ENCODE measurements at regions not wholly inside any gene's neighbourhood (a gene's known extent, or its start where the extent isn't known, plus 50 kb on each side); places are given as distances from the start of the nearest gene placed in this dataset.

DNA sequence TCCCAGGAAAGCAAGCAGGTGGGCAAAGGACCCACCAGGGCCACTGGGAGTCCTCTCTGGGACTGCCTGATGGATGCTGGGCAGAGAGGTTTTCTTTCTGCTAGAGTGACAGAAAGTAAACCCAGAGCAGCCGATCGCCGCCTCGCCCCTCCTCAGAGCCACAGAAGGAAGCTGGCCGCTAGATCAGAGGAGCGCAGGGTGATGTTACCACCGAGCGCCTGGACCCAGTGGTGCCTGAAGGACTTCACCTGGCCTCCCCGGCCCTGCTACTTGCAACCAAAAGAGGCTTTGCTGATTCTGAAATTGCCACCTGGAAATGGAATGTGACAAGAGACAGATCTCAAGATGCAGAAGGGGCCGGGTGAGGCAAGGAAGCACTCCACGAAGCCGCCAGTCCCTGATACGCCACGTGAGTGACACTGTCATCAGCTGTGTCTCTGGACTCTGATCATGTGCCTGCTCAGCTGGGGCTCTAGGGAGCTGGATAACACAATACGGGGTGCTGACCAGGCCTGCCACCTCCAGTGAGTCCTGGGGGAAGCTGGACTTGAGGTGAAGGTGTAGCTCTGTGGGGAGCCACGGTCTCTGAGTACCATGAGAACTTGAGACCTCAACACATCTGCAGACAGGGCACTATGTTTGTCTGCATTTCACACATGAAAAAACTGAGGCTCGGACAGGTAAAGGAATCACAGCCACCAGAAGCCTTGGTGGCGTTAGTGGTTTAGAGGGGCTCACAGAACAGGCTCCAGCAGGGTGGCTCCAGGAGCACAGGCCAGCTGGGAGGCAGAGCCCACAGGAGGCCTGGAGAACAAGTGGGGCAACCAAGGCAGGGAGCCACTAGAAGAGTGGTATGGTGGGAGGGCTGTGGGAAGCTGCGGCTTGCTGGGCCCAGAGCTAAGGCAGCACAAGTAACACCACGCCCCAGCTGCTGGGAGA, 137.9 kb upstream of the PRR20G start:
- H3K27ac ChIP-seq, result no peak overlapping the region
- H3K36me3 ChIP-seq, result no peaks in the 10 kb centered on the region
- H3K4me3 ChIP-seq (ENCODE audit: low read depth in 1 of 2, low read length in 1 of 2), result no peak overlapping the region
- H3K4me1 ChIP-seq (ENCODE audit: control insufficient read depth in 1 of 2, insufficient read depth in 1 of 2, low read depth in 1 of 2, low read length in 1 of 2), result no peaks in the 10 kb centered on the region
- peaks cover 95% of the 10 kb centered on the region for H3K27me3 ChIP-seq
- no peaks in the 10 kb centered on the region for H3K9me3 ChIP-seq
- TF ChIP-seq CTCF (IDR thresholded peaks at IDR 0.05), result no peak

GRCh38 chr3:127424766-127425504, 137.1 kb upstream of the PRR20G start:
- H3K27ac ChIP-seq, result no peak overlapping the region
- no peaks in the 10 kb centered on the region for H3K4me1 ChIP-seq (ENCODE audit: control insufficient read depth in 1 of 2, insufficient read depth in 1 of 2, low read depth in 1 of 2, low read length in 1 of 2)
- H3K9me3 ChIP-seq, result no peaks in the 10 kb centered on the region
- peaks cover 96% of the 10 kb centered on the region for H3K27me3 ChIP-seq
- H3K36me3 ChIP-seq, result no peaks in the 10 kb centered on the region
- no peak for TF ChIP-seq CTCF (IDR thresholded peaks at IDR 0.05)
- H3K4me3 ChIP-seq (ENCODE audit: low read depth in 1 of 2, low read length in 1 of 2), result no peak overlapping the region

DNA sequence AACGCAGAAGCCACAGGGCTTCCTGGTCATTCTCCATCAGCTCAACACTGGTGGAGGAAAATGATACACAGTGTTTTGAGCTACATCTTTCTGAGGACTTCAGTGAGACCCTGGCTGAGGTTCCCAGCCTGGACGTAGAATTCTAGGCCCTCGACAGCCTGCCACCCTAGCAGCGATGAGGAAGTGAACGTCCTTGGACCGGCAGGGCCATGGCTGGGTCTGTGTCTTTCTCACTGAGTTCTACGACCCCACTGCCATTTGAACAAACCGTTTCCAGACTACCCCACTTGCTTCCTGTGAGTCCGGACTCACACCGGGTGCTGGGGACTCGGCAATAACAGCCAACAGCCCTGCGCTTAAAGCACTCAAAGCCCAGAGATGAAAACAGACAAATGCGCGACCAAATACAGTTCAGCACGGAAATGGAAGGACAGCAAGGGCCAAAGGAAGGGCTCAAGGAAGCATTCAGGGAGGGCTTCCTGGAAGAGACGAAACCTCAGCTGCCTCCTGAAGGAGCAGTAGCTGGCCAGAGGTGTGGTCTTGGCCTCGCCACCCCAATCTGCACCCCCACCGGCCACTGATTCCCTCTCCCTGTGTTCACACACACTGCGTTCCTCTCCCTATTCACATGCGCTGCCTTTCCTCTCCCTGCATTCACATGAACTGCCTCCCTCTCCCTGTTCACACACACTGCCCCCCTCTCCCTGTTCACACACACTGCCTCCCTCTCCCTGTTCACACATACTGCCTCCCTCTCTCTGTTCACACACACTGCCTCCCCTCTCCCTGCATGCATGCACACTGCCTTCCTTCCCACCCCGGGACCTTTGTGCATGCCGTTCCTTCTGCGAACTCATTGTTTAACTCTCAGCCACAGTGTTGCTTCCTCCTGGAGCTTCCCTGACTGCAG, 136.3 kb upstream of the PRR20G start:
- Histone ChIP-seq H3K4me3 (ENCODE audit: low read depth in 1 of 2, low read length in 1 of 2) (no peak overlapping the region), H3K27ac (no peak overlapping the region), H3K4me1 (ENCODE audit: control insufficient read depth in 1 of 2, insufficient read depth in 1 of 2, low read depth in 1 of 2, low read length in 1 of 2) (no peaks in the 10 kb centered on the region), H3K27me3 (peaks cover 96% of the 10 kb centered on the region), H3K36me3 (no peaks in the 10 kb centered on the region), H3K9me3 (no peaks in the 10 kb centered on the region)
- no peak for TF ChIP-seq CTCF (IDR thresholded peaks at IDR 0.05)

- Histone ChIP-seq H3K9me3 (no peaks in the 10 kb centered on the region), H3K4me3 (ENCODE audit: low read depth in 1 of 2, low read length in 1 of 2) (no peak overlapping the region), H3K27me3 (peaks cover 96% of the 10 kb centered on the region), H3K36me3 (no peaks in the 10 kb centered on the region), H3K4me1 (ENCODE audit: control insufficient read depth in 1 of 2, insufficient read depth in 1 of 2, low read depth in 1 of 2, low read length in 1 of 2) (no peaks in the 10 kb centered on the region), H3K27ac (no peak overlapping the region)
- TF ChIP-seq CTCF (IDR thresholded peaks at IDR 0.05), result no peak
These were observed 135.0 kb upstream of the PRR20G start for GRCh38 chr3:127422663-127423375.

Data from neutrophil (primary cell).